GM12878 (cell line): ENCODE measurements at regions not wholly inside any gene's neighbourhood (a gene's known extent, or its start where the extent isn't known, plus 50 kb on each side); places are given as distances from the start of the nearest gene placed in this dataset.

Experiments used
- ATAC-seq: fragments of 200-7000 bp; cut with Tn5 transposase; 3 replicates; pipeline ENCODE4 v1.9.1; 2020; ENCODE audit warnings: mild to moderate bottlenecking, moderate library complexity
- BruUV-seq: library from RNA; stranded (reverse); fragments of 400-500 nt; replicated peaks from 2 replicates; lab custom pipeline; 2021; lab: Mats Ljungman, UMichigan
- CTCF ChIA-PET: fragments of 300-600 bp; sonication (Branson Sonifier 250); formaldehyde crosslinking; extraction: SDS; loops from one replicate; lab custom pipeline; 2021; ENCODE audit warnings: inconsistent platforms; lab: Yijun Ruan, JAX
- POLR2A ChIA-PET: fragments of 350-600 bp; formaldehyde crosslinking; extraction: SDS; loops from one replicate; lab custom pipeline; 2021; ENCODE audit warnings: inconsistent platforms; lab: Charles Lee
- RAD21 ChIA-PET: fragments of 300-600 bp; sonication (Branson Sonifier 250); formaldehyde crosslinking; loops from one replicate; lab custom pipeline; 2023; ENCODE audit warnings: antibody characterized with exemption; ENCODE audit not compliant: unreplicated experiment; lab: Charles Lee
- SMC1A ChIA-PET: fragments of 300-600 bp; sonication (Branson Sonifier 250); formaldehyde crosslinking; loops from one replicate; lab custom pipeline; 2023; ENCODE audit not compliant: unreplicated experiment, uncharacterized antibody; lab: Charles Lee
- DNase-seq: peaks from one replicate; pipeline ENCODE4 v3.0.0-alpha.2; 2011; ENCODE audit warnings: low read depth, low spot score
- FAIRE-seq: peaks from 3 replicates; lab custom pipeline; 2011; peaks lifted over from hg19 to GRCh38; lab: Jason Lieb, UNC
- H2AFZ ChIP-seq: 2 replicates; pipeline ENCODE4 v1.6.0; 2011; ENCODE audit warnings: low read depth, low read length, control low read depth; ENCODE audit not compliant: control insufficient read depth
- H3K27ac ChIP-seq: 2 replicates; pipeline ENCODE4 v1.5.1; 2011; ENCODE audit warnings: control low read depth; ENCODE audit not compliant: control insufficient read depth, insufficient read depth
- H3K27me3 ChIP-seq, 2 experiments: replicated peaks in 1 of 2; 2 replicates each; pipeline versions ENCODE4 v1.6.0 to v1.6.1; 2011; ENCODE audit warnings: low read length in 1 of 2; ENCODE audit not compliant: control insufficient read depth in 2 of 2, insufficient read depth in 2 of 2
- H3K36me3 ChIP-seq, 2 experiments: 2 replicates each; pipeline ENCODE4 v1.5.1; 2011; ENCODE audit warnings: low read length in 1 of 2; ENCODE audit not compliant: control insufficient read depth in 2 of 2, insufficient read depth in 2 of 2
- H3K4me1 ChIP-seq: 2 replicates; pipeline ENCODE4 v1.6.1; 2011; ENCODE audit warnings: mild to moderate bottlenecking, low read length, moderate library complexity, mixed read lengths; ENCODE audit not compliant: control insufficient read depth, insufficient read depth
- H3K4me2 ChIP-seq: 2 replicates; pipeline ENCODE4 v1.6.0; 2011; ENCODE audit warnings: control low read depth; ENCODE audit not compliant: control insufficient read depth, insufficient read depth
- H3K4me3 ChIP-seq: fragments of 200-600 bp; sonication (generic); 2 replicates; pipeline ENCODE4 v1.5.1; 2016
- H3K79me2 ChIP-seq: 2 replicates; pipeline ENCODE4 v1.6.0; 2011; ENCODE audit warnings: low read length; ENCODE audit not compliant: control insufficient read depth, insufficient read depth
- H3K9ac ChIP-seq: 2 replicates; pipeline ENCODE4 v1.8.0; 2011; ENCODE audit warnings: low read length, control low read depth, mixed read lengths; ENCODE audit not compliant: control insufficient read depth, insufficient read depth
- H3K9me3 ChIP-seq: replicated peaks from 3 replicates; pipeline ENCODE4 v1.5.1; 2011; ENCODE audit warnings: mild to moderate bottlenecking, low read length; ENCODE audit not compliant: control insufficient read depth, insufficient read depth
- H4K20me1 ChIP-seq: 2 replicates; pipeline ENCODE4 v1.6.0; 2011; ENCODE audit not compliant: control insufficient read depth, insufficient read depth
- BCLAF1 ChIP-seq: fragments of 450-650 bp; IDR thresholded peaks from 2 replicates; pipeline ENCODE4 v1.6.1; 2017; ENCODE audit warnings: antibody characterized with exemption, mild to moderate bottlenecking, moderate library complexity
- MEF2B ChIP-seq: fragments of 450-650 bp; IDR thresholded peaks from 2 replicates; pipeline ENCODE4 v1.6.1; 2018; ENCODE audit warnings: mild to moderate bottlenecking, moderate library complexity; ENCODE audit not compliant: partially characterized antibody, poor library complexity, severe bottlenecking
- SP1 ChIP-seq: IDR thresholded peaks from one replicate; pipeline ENCODE4 v1.6.1; 2011; ENCODE audit warnings: low read depth, low read length
- SUPT20H ChIP-seq: IDR thresholded peaks from 2 replicates; pipeline ENCODE4 v1.6.1; 2011; ENCODE audit warnings: low read depth, mild to moderate bottlenecking, low read length, moderate library complexity, borderline replicate concordance; ENCODE audit not compliant: control insufficient read depth
- ZNF274 ChIP-seq: IDR thresholded peaks from one replicate; pipeline ENCODE4 v1.8.0; 2011; ENCODE audit not compliant: insufficient read length, insufficient read depth
- WGBS: methylation state at CpG from one replicate; pipeline ENCODE4 v1.1.6; 2016; ENCODE audit warnings: low lambda C conversion rate; ENCODE audit not compliant: insufficient replicate concordance, insufficient coverage; ENCODE audit errors: missing lambda C conversion rate; 5-methylcytosine and 5-hydroxymethylcytosine counted together
- in situ Hi-C: fragments of 300-500 bp; cut with MboI; formaldehyde crosslinking; loops from 9 replicates; pipeline ENCODE4 v1.14.3; 2018; ENCODE audit warnings: mixed read lengths
- intact Hi-C: fragments of 100-400 bp; cut with micrococcal nuclease; formaldehyde crosslinking; loops from one replicate; pipeline ENCODE4 v1.14.2; 2022; ENCODE audit not compliant: unreplicated experiment

- FAIRE-seq = no peak
- Histone ChIP-seq H2AFZ (no peak overlapping the region), H3K4me2 (no peak overlapping the region), H3K27ac (no peak overlapping the region), H3K27me3 (no peaks in the 10 kb centered on the region), H4K20me1 (no peaks in the 10 kb centered on the region)
- 87% methylated on average over 10 of the region's 10 CpGs for WGBS
- SMC1A ChIA-PET = no interaction called here
- in situ Hi-C loops = no loop called here
- TF ChIP-seq MEF2B (no peak), SUPT20H (no peak), SP1 (no peak), BCLAF1 (no peak), ZNF274 (no peak)
- TF ChIP-seq, all 136 proteins: peak for 0
- no peak for ATAC-seq
- H3K79me2 ChIP-seq = no peaks in the 10 kb centered on the region
- H3K4me3 ChIP-seq = no peak overlapping the region
- intact Hi-C loops = no loop called here
- ChIA-PET CTCF (no interaction called here), RAD21 (no interaction called here), POLR2A (no interaction called here)
- no TSS peak for BruUV-seq
- no peaks in the 10 kb centered on the region for H3K9me3 ChIP-seq
- peaks cover 4% of the 10 kb centered on the region for H3K4me1 ChIP-seq
- H3K9ac ChIP-seq = no peak overlapping the region
- no peak for DNase-seq
- H3K36me3 ChIP-seq = no peaks in the 10 kb centered on the region
These were observed 110.8 kb downstream of the ZIC5 start for GRCh38 chr13:99860745-99861144.
